Trophoblast cell (in vitro differentiated cells and primary cell): ENCODE measurements at regions not wholly inside any gene's neighbourhood (a gene's known extent, or its start where the extent isn't known, plus 50 kb on each side); places are given as distances from the start of the nearest gene placed in this dataset.
"Not testable (repeated sequence)": the region's sequence is repeated elsewhere in the genome, so short reads cannot be mapped to it uniquely, and the experiment has no call there.

Experiments used
- DNase-seq, 2 donors: peaks; one replicate each; pipeline ENCODE4 v3.0.0-alpha.2; 2016
- H2AFZ ChIP-seq: 2 replicates; pipeline ENCODE4 v1.6.1; 2013; ENCODE audit warnings: low read length, moderate library complexity, mild to moderate bottlenecking; ENCODE audit not compliant: insufficient read depth, poor library complexity
- H2AK5ac ChIP-seq: 2 replicates; pipeline ENCODE4 v1.6.1; 2013; ENCODE audit warnings: mild to moderate bottlenecking, low read length
- H2BK120ac ChIP-seq: 2 replicates; pipeline ENCODE4 v1.6.1; 2013; ENCODE audit warnings: low read length, mild to moderate bottlenecking, moderate library complexity; ENCODE audit not compliant: insufficient read depth, poor library complexity
- H2BK12ac ChIP-seq: 2 replicates; pipeline ENCODE4 v1.6.1; 2013; ENCODE audit warnings: mild to moderate bottlenecking, low read length, moderate library complexity
- H2BK5ac ChIP-seq: 2 replicates; pipeline ENCODE4 v1.6.1; 2013; ENCODE audit warnings: low read length, low read depth, moderate library complexity, mild to moderate bottlenecking; ENCODE audit not compliant: poor library complexity
- H3K14ac ChIP-seq: 2 replicates; pipeline ENCODE4 v1.6.1; 2013; ENCODE audit warnings: mild to moderate bottlenecking, low read length
- H3K18ac ChIP-seq: 2 replicates; pipeline ENCODE4 v1.6.1; 2013; ENCODE audit warnings: mild to moderate bottlenecking, low read length
- H3K23ac ChIP-seq: 2 replicates; pipeline ENCODE4 v1.6.1; 2013; ENCODE audit warnings: low read length
- H3K27ac ChIP-seq: 2 replicates; pipeline ENCODE4 v1.5.1; 2013; ENCODE audit warnings: low read depth, mild to moderate bottlenecking, inconsistent platforms, low read length, moderate library complexity
- H3K27me3 ChIP-seq: 2 replicates; pipeline ENCODE4 v1.6.1; 2013; ENCODE audit warnings: inconsistent platforms, mild to moderate bottlenecking, low read length, moderate library complexity; ENCODE audit not compliant: insufficient read depth
- H3K36me3 ChIP-seq, 2 experiments: 1 replicate in 1 of 2; 2 replicates in 1 of 2; pipeline ENCODE4 v1.6.1; 2013; ENCODE audit warnings: low read length in 2 of 2, mild to moderate bottlenecking in 2 of 2, moderate library complexity in 1 of 2; ENCODE audit not compliant: insufficient read depth in 2 of 2, control insufficient read depth in 1 of 2
- H3K4ac ChIP-seq: 2 replicates; pipeline ENCODE4 v1.6.1; 2013; ENCODE audit warnings: low read depth, mild to moderate bottlenecking, low read length, moderate library complexity
- H3K4me1 ChIP-seq, 2 experiments: 1 replicate in 1 of 2; 2 replicates in 1 of 2; pipeline ENCODE4 v1.6.1; 2013; ENCODE audit warnings: low read length in 2 of 2, mild to moderate bottlenecking in 2 of 2, moderate library complexity in 1 of 2; ENCODE audit not compliant: insufficient read depth in 2 of 2, control insufficient read depth in 1 of 2
- H3K4me2 ChIP-seq: 2 replicates; pipeline ENCODE4 v1.6.1; 2013; ENCODE audit warnings: inconsistent platforms, mild to moderate bottlenecking, low read length, moderate library complexity
- H3K4me3 ChIP-seq: 2 replicates; pipeline ENCODE4 v1.5.1; 2013; ENCODE audit warnings: mild to moderate bottlenecking, low read depth, low read length, inconsistent platforms
- H3K79me1 ChIP-seq: one replicate; pipeline ENCODE4 v1.6.1; 2013; ENCODE audit warnings: low read length
- H3K79me2 ChIP-seq: 2 replicates; pipeline ENCODE4 v1.6.1; 2013; ENCODE audit warnings: low read length, mild to moderate bottlenecking; ENCODE audit not compliant: control insufficient read depth, insufficient read depth, poor library complexity
- H3K9ac ChIP-seq: 2 replicates; pipeline ENCODE4 v1.6.1; 2013; ENCODE audit warnings: mild to moderate bottlenecking, low read length
- H3K9me3 ChIP-seq: 2 replicates; pipeline ENCODE4 v1.6.1; 2013; ENCODE audit warnings: low read depth, mild to moderate bottlenecking, control low read depth, inconsistent platforms, low read length; ENCODE audit not compliant: insufficient read depth
- H4K12ac ChIP-seq: 2 replicates; pipeline ENCODE4 v1.6.1; 2013; ENCODE audit warnings: low read depth, mild to moderate bottlenecking, low read length, moderate library complexity
- H4K8ac ChIP-seq: 2 replicates; pipeline ENCODE4 v1.6.1; 2013; ENCODE audit warnings: low read depth, mild to moderate bottlenecking, low read length, moderate library complexity
- H4K91ac ChIP-seq: one replicate; pipeline ENCODE4 v1.6.1; 2013; ENCODE audit warnings: low read depth, mild to moderate bottlenecking, low read length, moderate library complexity
- WGBS: extraction: QIAGEN DNeasy Blood & Tissue Kit; methylation state at CpG from one replicate; pipeline ENCODE4 v1.1.7; 2013; ENCODE audit warnings: missing lambda C conversion rate; ENCODE audit not compliant: insufficient read length, insufficient coverage; ENCODE audit errors: extremely low coverage; 5-methylcytosine and 5-hydroxymethylcytosine counted together

DNA sequence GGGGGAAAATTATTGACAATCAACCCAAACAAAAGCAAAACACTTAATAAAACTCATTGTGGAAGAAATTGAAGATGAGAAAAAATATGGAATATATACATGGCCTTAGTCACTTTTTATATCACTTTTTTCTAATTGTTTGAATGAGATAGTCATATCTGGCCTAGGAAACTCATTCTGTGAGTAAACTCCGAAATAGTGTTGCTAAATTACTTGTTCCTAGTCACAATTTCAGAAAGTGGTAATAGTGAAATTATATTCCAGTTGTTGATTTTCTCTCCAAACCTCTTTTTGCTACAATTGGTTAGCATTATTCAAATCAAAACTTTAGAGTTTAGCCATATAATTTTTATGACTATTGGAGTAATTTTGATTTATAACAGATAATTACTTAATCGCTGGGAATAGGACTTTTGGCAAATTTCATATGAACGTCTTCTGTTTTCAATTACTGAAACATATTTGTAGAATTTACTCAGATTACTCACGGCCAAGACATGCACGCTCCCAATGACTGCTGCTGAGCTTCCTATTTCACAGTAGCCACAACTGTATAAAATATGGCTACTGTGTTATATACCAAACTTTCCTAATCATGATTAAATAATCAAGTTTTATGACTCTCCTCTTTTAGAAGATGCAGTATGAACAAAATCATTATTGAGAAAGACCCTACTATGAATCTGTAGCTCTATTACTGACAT, 199.7 kb upstream of the ZNF322 start:
- not testable (repeated sequence) for H3K9me3 ChIP-seq
- no CpG with 5 or more reads among the region's 5 CpGs for WGBS

GRCh38 chr6:26859771-26860163, 200.2 kb upstream of the ZNF322 start:
- H2BK120ac ChIP-seq, H3K23ac ChIP-seq, H3K9ac ChIP-seq, H2BK5ac ChIP-seq, DNase-seq, H2AFZ ChIP-seq, H4K12ac ChIP-seq, H3K4me2 ChIP-seq, H3K14ac ChIP-seq, H2BK12ac ChIP-seq, H4K8ac ChIP-seq, H4K91ac ChIP-seq, H3K27ac ChIP-seq, H3K18ac ChIP-seq, H2AK5ac ChIP-seq, H3K9me3 ChIP-seq, H3K4me3 ChIP-seq, H3K36me3 ChIP-seq, H3K79me1 ChIP-seq, H3K4me1 ChIP-seq, H3K79me2 ChIP-seq, H3K27me3 ChIP-seq, H3K4ac ChIP-seq: not testable (repeated sequence)
- no CpG with 5 or more reads among the region's 2 CpGs for WGBS

More for the DNA sequence above, 199.7 kb upstream of the ZNF322 start:
- not testable (repeated sequence) for H2AK5ac ChIP-seq, H3K79me1 ChIP-seq, H4K91ac ChIP-seq, H3K18ac ChIP-seq, H3K27ac ChIP-seq, H4K8ac ChIP-seq, H2BK5ac ChIP-seq, H3K4me3 ChIP-seq, H2BK120ac ChIP-seq, H2AFZ ChIP-seq, H3K27me3 ChIP-seq, H3K36me3 ChIP-seq, H3K4me1 ChIP-seq, H3K4ac ChIP-seq, H2BK12ac ChIP-seq, DNase-seq, H3K14ac ChIP-seq, H3K4me2 ChIP-seq, H3K23ac ChIP-seq, H4K12ac ChIP-seq, H3K9ac ChIP-seq, H3K79me2 ChIP-seq

- not testable (repeated sequence) for H3K79me2 ChIP-seq, H3K9ac ChIP-seq, H3K4ac ChIP-seq, H3K27ac ChIP-seq, H3K4me3 ChIP-seq, H2AK5ac ChIP-seq, H2AFZ ChIP-seq, H3K79me1 ChIP-seq, H3K23ac ChIP-seq, H4K12ac ChIP-seq, H2BK12ac ChIP-seq, H3K18ac ChIP-seq, H3K4me1 ChIP-seq, H4K91ac ChIP-seq, H3K36me3 ChIP-seq, H3K27me3 ChIP-seq, H3K14ac ChIP-seq, DNase-seq, H4K8ac ChIP-seq, H2BK5ac ChIP-seq, H2BK120ac ChIP-seq, H3K9me3 ChIP-seq, H3K4me2 ChIP-seq
- WGBS, result no CpG with 5 or more reads among the region's 2 CpGs
These were observed 202.4 kb upstream of the ZNF322 start for GRCh38 chr6:26861913-26862312.

GRCh38 chr6:26863641-26864040, 204.1 kb upstream of the ZNF322 start:
- not testable (repeated sequence) for DNase-seq, H2AK5ac ChIP-seq, H2BK12ac ChIP-seq, H3K79me1 ChIP-seq, H3K14ac ChIP-seq, H3K18ac ChIP-seq, H3K9me3 ChIP-seq, H3K79me2 ChIP-seq, H3K27me3 ChIP-seq, H4K91ac ChIP-seq, H3K27ac ChIP-seq, H3K23ac ChIP-seq, H3K36me3 ChIP-seq, H3K4me2 ChIP-seq, H2AFZ ChIP-seq, H2BK120ac ChIP-seq, H3K4me3 ChIP-seq, H4K8ac ChIP-seq, H3K4ac ChIP-seq, H4K12ac ChIP-seq, H3K4me1 ChIP-seq, H2BK5ac ChIP-seq, H3K9ac ChIP-seq
- no CpG with 5 or more reads among the region's 6 CpGs for WGBS
